ENCODE measurements at regions not wholly inside any gene's neighbourhood (a gene's known extent, or its start where the extent isn't known, plus 50 kb on each side); places are given as distances from the start of the nearest gene placed in this dataset.

DNA sequence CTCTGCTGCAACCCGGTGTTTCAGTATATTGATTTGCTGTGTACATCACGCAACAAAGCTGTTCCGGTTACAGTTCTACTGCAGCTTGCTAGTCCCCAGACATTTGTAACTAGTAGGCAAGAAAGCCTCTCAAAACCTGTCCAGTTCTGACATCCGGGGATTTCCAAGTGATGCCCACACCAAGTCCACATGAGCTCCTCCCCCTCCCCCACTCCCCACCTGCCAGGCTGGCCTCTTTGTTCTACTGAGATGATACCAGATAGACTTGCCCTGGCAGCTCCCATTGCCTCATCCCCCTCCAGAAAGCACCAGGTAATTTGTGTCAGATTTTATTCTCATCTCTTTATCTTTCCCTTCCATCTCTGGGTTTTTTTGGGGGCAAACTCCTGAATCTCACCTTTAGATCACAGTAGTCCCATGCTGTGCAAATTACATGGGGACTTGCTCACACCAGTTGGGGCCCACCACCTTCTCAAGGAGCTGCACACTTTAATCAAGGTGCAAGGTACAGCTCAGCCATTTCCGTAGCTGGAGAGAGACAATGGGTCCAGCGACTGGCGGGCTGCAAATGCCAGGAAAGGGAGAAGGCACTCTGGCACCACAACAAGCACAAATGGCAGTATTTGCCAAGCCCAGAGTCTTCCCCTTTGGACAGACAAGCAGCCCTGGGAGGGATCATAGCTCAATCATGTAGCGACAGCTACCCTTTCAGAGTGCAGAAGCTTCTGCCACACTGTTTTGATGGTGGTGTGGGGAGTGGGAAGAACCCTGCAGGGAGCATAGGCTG is 183.1 kb downstream of the CYLD start:
- no peak overlapping the region for H3K4me3 ChIP-seq (ENCODE audit: low read length)
- no peak overlapping the region for H2AFZ ChIP-seq (ENCODE audit: low read length)
- no peak overlapping the region for H3K4me2 ChIP-seq (ENCODE audit: low read depth, low read length, poor library complexity, severe bottlenecking)
- DNase-seq = no peak
- H3K79me2 ChIP-seq (ENCODE audit: low read length) = no peaks in the 10 kb centered on the region
- H3K9me2 ChIP-seq (replicated peaks; ENCODE audit: insufficient read depth, low read length) = no peaks in the 10 kb centered on the region
- no peak overlapping the region for H3K9ac ChIP-seq (ENCODE audit: low read length)
- no peaks in the 10 kb centered on the region for H3K27me3 ChIP-seq (ENCODE audit: low read length)
- H4K20me1 ChIP-seq (ENCODE audit: insufficient read depth, low read depth, low read length) = no peaks in the 10 kb centered on the region
- no peak overlapping the region for H3K27ac ChIP-seq (ENCODE audit: low read length)
- H3K4me1 ChIP-seq (ENCODE audit: low read length) = no peaks in the 10 kb centered on the region
- H3K36me3 ChIP-seq (ENCODE audit: insufficient read depth, low read length) = no peaks in the 10 kb centered on the region
- H3K9me3 ChIP-seq (ENCODE audit: low read length) = no peaks in the 10 kb centered on the region

DNA sequence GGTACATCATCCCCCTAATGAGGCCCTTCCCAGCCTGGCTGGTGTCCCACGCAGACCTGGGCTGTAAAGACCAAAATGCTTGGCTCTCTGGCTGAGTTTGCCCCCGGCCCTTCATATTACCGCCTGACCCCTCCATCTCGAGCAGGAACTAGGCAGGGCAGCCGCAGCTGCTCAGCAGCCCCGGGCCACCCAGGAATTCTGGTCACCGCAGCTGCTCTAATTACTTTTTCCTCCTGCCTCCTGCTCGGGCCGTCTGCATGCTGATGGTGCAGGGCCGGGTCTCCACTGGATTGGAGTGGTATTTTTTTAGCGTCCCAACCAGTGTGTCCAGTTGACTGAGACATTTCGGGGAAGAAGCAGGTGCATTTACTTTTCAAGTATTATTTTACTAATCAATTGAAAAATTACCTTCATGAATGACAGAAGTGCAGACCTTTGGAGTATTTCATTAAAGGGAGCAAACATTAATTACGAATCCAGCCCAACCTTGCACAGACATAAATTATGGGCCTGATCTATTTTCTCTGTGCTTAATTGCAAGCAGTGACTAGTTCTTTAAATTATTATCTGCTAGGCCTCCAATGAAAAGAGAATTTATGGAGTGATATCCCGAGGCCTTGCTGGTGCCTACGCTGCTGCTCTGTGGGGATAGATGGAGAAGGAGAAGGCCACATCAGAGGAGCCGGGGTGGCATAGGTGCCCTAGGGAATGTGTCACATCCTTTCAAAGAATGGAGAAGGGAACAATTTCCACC is 176.2 kb downstream of the CYLD start:
- Histone ChIP-seq H3K36me3 (ENCODE audit: insufficient read depth, low read length) (no peaks in the 10 kb centered on the region), H4K20me1 (ENCODE audit: insufficient read depth, low read depth, low read length) (no peaks in the 10 kb centered on the region), H3K27me3 (ENCODE audit: low read length) (no peaks in the 10 kb centered on the region), H3K9ac (ENCODE audit: low read length) (no peak overlapping the region), H3K9me3 (ENCODE audit: low read length) (no peaks in the 10 kb centered on the region), H3K4me1 (ENCODE audit: low read length) (no peaks in the 10 kb centered on the region), H3K27ac (ENCODE audit: low read length) (no peak overlapping the region), H3K4me2 (ENCODE audit: low read depth, low read length, poor library complexity, severe bottlenecking) (no peak overlapping the region), H3K4me3 (ENCODE audit: low read length) (no peak overlapping the region), H2AFZ (ENCODE audit: low read length) (no peak overlapping the region), H3K9me2 (replicated peaks; ENCODE audit: insufficient read depth, low read length) (no peaks in the 10 kb centered on the region), H3K79me2 (ENCODE audit: low read length) (no peaks in the 10 kb centered on the region)
- no peak for DNase-seq

GRCh38 chr16:50916040-50916439 is 174.2 kb downstream of the CYLD start:
- H4K20me1 ChIP-seq (ENCODE audit: insufficient read depth, low read depth, low read length) = no peaks in the 10 kb centered on the region
- H3K27me3 ChIP-seq (ENCODE audit: low read length) = no peaks in the 10 kb centered on the region
- no peaks in the 10 kb centered on the region for H3K36me3 ChIP-seq (ENCODE audit: insufficient read depth, low read length)
- H3K9me3 ChIP-seq (ENCODE audit: low read length) = no peaks in the 10 kb centered on the region
- DNase-seq = no peak
- H3K4me1 ChIP-seq (ENCODE audit: low read length) = no peaks in the 10 kb centered on the region
- H2AFZ ChIP-seq (ENCODE audit: low read length) = no peak overlapping the region
- no peak overlapping the region for H3K9ac ChIP-seq (ENCODE audit: low read length)
- no peak overlapping the region for H3K4me2 ChIP-seq (ENCODE audit: low read depth, low read length, poor library complexity, severe bottlenecking)
- no peak overlapping the region for H3K27ac ChIP-seq (ENCODE audit: low read length)
- H3K79me2 ChIP-seq (ENCODE audit: low read length) = no peaks in the 10 kb centered on the region
- no peaks in the 10 kb centered on the region for H3K9me2 ChIP-seq (replicated peaks; ENCODE audit: insufficient read depth, low read length)
- no peak overlapping the region for H3K4me3 ChIP-seq (ENCODE audit: low read length)

DNA sequence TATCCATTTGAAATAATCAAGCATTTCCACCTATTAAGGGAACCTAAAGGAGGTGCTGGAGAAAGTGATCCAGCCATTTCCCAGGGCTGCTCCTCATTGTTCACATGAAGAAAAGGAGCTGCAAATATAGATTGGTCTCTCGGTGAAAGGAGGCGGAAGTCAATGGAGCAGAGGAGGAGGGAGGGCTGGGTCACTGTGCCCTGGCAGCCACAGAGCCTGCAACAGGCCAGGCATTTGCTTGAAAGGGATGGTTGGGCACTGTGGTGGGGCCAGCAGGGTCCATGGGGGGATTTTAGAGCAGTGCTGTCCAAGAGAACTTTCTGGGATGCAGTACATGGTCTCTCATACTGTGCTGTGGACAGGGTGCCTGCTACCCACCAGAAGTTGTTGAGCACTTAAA is 173.2 kb downstream of the CYLD start:
- no peak overlapping the region for H3K4me3 ChIP-seq (ENCODE audit: low read length)
- no peaks in the 10 kb centered on the region for H3K27me3 ChIP-seq (ENCODE audit: low read length)
- no peaks in the 10 kb centered on the region for H3K4me1 ChIP-seq (ENCODE audit: low read length)
- H3K9me2 ChIP-seq (replicated peaks; ENCODE audit: insufficient read depth, low read length) = no peaks in the 10 kb centered on the region
- no peaks in the 10 kb centered on the region for H3K79me2 ChIP-seq (ENCODE audit: low read length)
- H4K20me1 ChIP-seq (ENCODE audit: insufficient read depth, low read depth, low read length) = no peaks in the 10 kb centered on the region
- no peak for DNase-seq
- no peak overlapping the region for H3K4me2 ChIP-seq (ENCODE audit: low read depth, low read length, poor library complexity, severe bottlenecking)
- H3K36me3 ChIP-seq (ENCODE audit: insufficient read depth, low read length) = no peaks in the 10 kb centered on the region
- no peak overlapping the region for H3K9ac ChIP-seq (ENCODE audit: low read length)
- H3K9me3 ChIP-seq (ENCODE audit: low read length) = no peaks in the 10 kb centered on the region
- H2AFZ ChIP-seq (ENCODE audit: low read length) = no peak overlapping the region
- no peak overlapping the region for H3K27ac ChIP-seq (ENCODE audit: low read length)

- Histone ChIP-seq H3K9me3 (ENCODE audit: low read length) (no peaks in the 10 kb centered on the region), H4K20me1 (ENCODE audit: insufficient read depth, low read depth, low read length) (no peaks in the 10 kb centered on the region), H3K27ac (ENCODE audit: low read length) (no peak overlapping the region), H3K9ac (ENCODE audit: low read length) (no peak overlapping the region), H3K4me2 (ENCODE audit: low read depth, low read length, poor library complexity, severe bottlenecking) (no peak overlapping the region), H3K79me2 (ENCODE audit: low read length) (no peaks in the 10 kb centered on the region), H2AFZ (ENCODE audit: low read length) (no peak overlapping the region), H3K27me3 (ENCODE audit: low read length) (no peaks in the 10 kb centered on the region), H3K4me1 (ENCODE audit: low read length) (no peaks in the 10 kb centered on the region), H3K36me3 (ENCODE audit: insufficient read depth, low read length) (no peaks in the 10 kb centered on the region), H3K9me2 (replicated peaks; ENCODE audit: insufficient read depth, low read length) (no peaks in the 10 kb centered on the region), H3K4me3 (ENCODE audit: low read length) (no peak overlapping the region)
- no peak for DNase-seq
Measured at GRCh38 chr16:50910736-50911100, 168.8 kb downstream of the CYLD start.

DNA sequence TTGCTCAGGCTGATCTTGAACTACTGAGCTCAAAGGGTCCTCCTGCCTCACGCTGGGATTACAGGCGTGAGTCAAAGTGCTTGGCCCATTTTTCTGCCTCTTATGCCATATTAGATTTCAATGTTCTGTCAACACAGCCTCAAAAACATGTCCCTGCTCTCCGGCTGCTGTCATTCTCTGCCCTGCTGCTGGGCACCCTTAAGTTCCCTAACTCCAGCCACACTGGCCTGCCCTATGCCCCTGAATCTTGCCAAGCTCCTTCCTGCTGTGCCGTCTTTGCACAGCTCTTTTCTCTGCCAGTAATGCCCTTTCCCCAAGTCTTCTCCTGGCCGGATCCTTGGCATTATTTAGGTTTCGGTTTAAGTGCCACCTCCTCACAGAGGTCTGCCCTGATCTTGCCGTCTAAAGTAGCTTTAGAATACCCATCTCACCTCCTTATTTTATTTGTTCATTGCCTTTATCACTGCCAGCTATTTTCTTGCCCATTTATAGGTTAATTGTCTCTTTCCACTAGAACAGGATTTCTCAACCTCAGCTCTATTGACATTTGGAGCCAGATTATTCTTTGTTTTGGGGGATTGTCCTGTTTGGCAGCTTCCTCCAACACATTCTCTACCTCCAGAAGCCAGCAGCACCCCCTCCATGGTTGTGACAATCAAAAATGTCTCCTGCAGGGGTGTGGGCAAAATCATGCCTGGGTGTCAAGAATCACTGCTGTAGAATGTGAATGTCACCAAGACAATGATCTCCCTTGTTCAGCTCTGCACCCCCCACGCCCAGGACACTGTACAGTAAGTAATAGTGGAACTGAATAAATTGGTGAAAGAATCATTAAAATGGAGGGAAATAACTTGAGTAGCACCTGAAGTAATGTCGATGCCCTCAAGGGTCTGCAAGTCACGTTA is 168.2 kb downstream of the CYLD start:
- Histone ChIP-seq H3K27me3 (ENCODE audit: low read length) (no peaks in the 10 kb centered on the region), H3K9me3 (ENCODE audit: low read length) (no peaks in the 10 kb centered on the region), H3K27ac (ENCODE audit: low read length) (no peak overlapping the region), H3K4me1 (ENCODE audit: low read length) (no peaks in the 10 kb centered on the region), H2AFZ (ENCODE audit: low read length) (no peak overlapping the region), H3K9me2 (replicated peaks; ENCODE audit: insufficient read depth, low read length) (no peaks in the 10 kb centered on the region), H3K4me2 (ENCODE audit: low read depth, low read length, poor library complexity, severe bottlenecking) (no peak overlapping the region), H3K36me3 (ENCODE audit: insufficient read depth, low read length) (no peaks in the 10 kb centered on the region), H3K4me3 (ENCODE audit: low read length) (no peak overlapping the region), H3K79me2 (ENCODE audit: low read length) (no peaks in the 10 kb centered on the region), H3K9ac (ENCODE audit: low read length) (no peak overlapping the region), H4K20me1 (ENCODE audit: insufficient read depth, low read depth, low read length) (no peaks in the 10 kb centered on the region)
- no peak for DNase-seq

GRCh38 chr16:50908468-50908867 is 166.6 kb downstream of the CYLD start:
- no peaks in the 10 kb centered on the region for H3K9me3 ChIP-seq (ENCODE audit: low read length)

GRCh38 chr16:50906454-50906853 is 164.6 kb downstream of the CYLD start:
- Histone ChIP-seq H2AFZ (ENCODE audit: low read length) (no peak overlapping the region), H3K36me3 (ENCODE audit: insufficient read depth, low read length) (no peaks in the 10 kb centered on the region), H3K9me3 (ENCODE audit: low read length) (no peaks in the 10 kb centered on the region), H3K4me1 (ENCODE audit: low read length) (no peaks in the 10 kb centered on the region), H3K4me3 (ENCODE audit: low read length) (no peak overlapping the region), H3K27ac (ENCODE audit: low read length) (no peak overlapping the region), H3K9ac (ENCODE audit: low read length) (no peak overlapping the region), H4K20me1 (ENCODE audit: insufficient read depth, low read depth, low read length) (no peaks in the 10 kb centered on the region), H3K79me2 (ENCODE audit: low read length) (no peaks in the 10 kb centered on the region), H3K9me2 (replicated peaks; ENCODE audit: insufficient read depth, low read length) (no peaks in the 10 kb centered on the region), H3K27me3 (ENCODE audit: low read length) (no peaks in the 10 kb centered on the region), H3K4me2 (ENCODE audit: low read depth, low read length, poor library complexity, severe bottlenecking) (no peak overlapping the region)
- DNase-seq = no peak

More at GRCh38 chr16:50908468-50908867, 166.6 kb downstream of the CYLD start:
- no peak overlapping the region for H3K4me2 ChIP-seq (ENCODE audit: low read depth, low read length, poor library complexity, severe bottlenecking)
- H3K27ac ChIP-seq (ENCODE audit: low read length) = no peak overlapping the region
- no peaks in the 10 kb centered on the region for H3K4me1 ChIP-seq (ENCODE audit: low read length)
- H3K36me3 ChIP-seq (ENCODE audit: insufficient read depth, low read length) = no peaks in the 10 kb centered on the region
- no peak overlapping the region for H2AFZ ChIP-seq (ENCODE audit: low read length)
- H3K27me3 ChIP-seq (ENCODE audit: low read length) = no peaks in the 10 kb centered on the region
- no peaks in the 10 kb centered on the region for H4K20me1 ChIP-seq (ENCODE audit: insufficient read depth, low read depth, low read length)
- H3K79me2 ChIP-seq (ENCODE audit: low read length) = no peaks in the 10 kb centered on the region
- H3K4me3 ChIP-seq (ENCODE audit: low read length) = no peak overlapping the region
- no peak overlapping the region for H3K9ac ChIP-seq (ENCODE audit: low read length)
- no peak for DNase-seq
- no peaks in the 10 kb centered on the region for H3K9me2 ChIP-seq (replicated peaks; ENCODE audit: insufficient read depth, low read length)

Data from Karpas-422 (cell line).